Neural progenitor cell (in vitro differentiated cells): ENCODE measurements at regions not wholly inside any gene's neighbourhood (a gene's known extent, or its start where the extent isn't known, plus 50 kb on each side); places are given as distances from the start of the nearest gene placed in this dataset.

Experiments used
- DNase-seq: peaks from one replicate; pipeline ENCODE4 v3.0.0-alpha.2; 2016; ENCODE audit warnings: low spot score
- H2AFZ ChIP-seq: fragments of 200-600 bp; sonication (generic); replicated peaks from 2 replicates; pipeline ENCODE4 v1.6.1; 2016; ENCODE audit warnings: antibody characterized with exemption
- H3F3A ChIP-seq: fragments of 200-600 bp; sonication (generic); 2 replicates; pipeline ENCODE4 v1.6.1; 2016; ENCODE audit warnings: antibody characterized with exemption, low read depth
- H3K27ac ChIP-seq: fragments of 200-600 bp; sonication (generic); 2 replicates; pipeline ENCODE4 v1.5.1; 2016; ENCODE audit warnings: mild to moderate bottlenecking
- H3K27me3 ChIP-seq: fragments of 200-600 bp; sonication (generic); 2 replicates; pipeline ENCODE4 v1.6.1; 2016; ENCODE audit warnings: mild to moderate bottlenecking, moderate library complexity
- H3K36me3 ChIP-seq: fragments of 200-600 bp; sonication (generic); 2 replicates; pipeline ENCODE4 v1.5.1; 2016
- H3K4me1 ChIP-seq: fragments of 200-600 bp; sonication (generic); 2 replicates; pipeline ENCODE4 v1.6.1; 2016; ENCODE audit warnings: mixed run types
- H3K4me2 ChIP-seq: fragments of 200-600 bp; sonication (generic); 2 replicates; pipeline ENCODE4 v1.6.1; 2016
- H3K4me3 ChIP-seq: fragments of 200-600 bp; sonication (generic); 2 replicates; pipeline ENCODE4 v1.5.1; 2016
- H3K79me2 ChIP-seq: fragments of 200-600 bp; sonication (generic); 2 replicates; pipeline ENCODE4 v1.6.1; 2016; ENCODE audit warnings: low read depth
- H3K9ac ChIP-seq: fragments of 200-600 bp; sonication (generic); 2 replicates; pipeline ENCODE4 v1.6.1; 2016
- H3K9me3 ChIP-seq: fragments of 200-600 bp; sonication (generic); 2 replicates; pipeline ENCODE4 v1.5.1; 2016; ENCODE audit warnings: low read depth
- H4K20me1 ChIP-seq: fragments of 200-600 bp; sonication (generic); 2 replicates; pipeline ENCODE4 v1.6.1; 2016; ENCODE audit warnings: low read depth
- H3K27ac Mint-ChIP-seq: 3 replicates; pipeline ENCODE4 v1.8.0; 2021; ENCODE audit warnings: mixed read lengths
- H3K27me3 Mint-ChIP-seq: 2 replicates; pipeline ENCODE4 v1.8.0; 2022; ENCODE audit warnings: low read depth, mild to moderate bottlenecking, inconsistent platforms, moderate library complexity, mixed read lengths; ENCODE audit not compliant: insufficient read depth
- H3K36me3 Mint-ChIP-seq: 3 replicates; pipeline ENCODE4 v1.8.0; 2021; ENCODE audit warnings: mixed read lengths
- H3K4me1 Mint-ChIP-seq: 3 replicates; pipeline ENCODE4 v1.8.0; 2021; ENCODE audit warnings: mixed read lengths
- H3K4me3 Mint-ChIP-seq: 3 replicates; pipeline ENCODE4 v1.8.0; 2021; ENCODE audit warnings: mild to moderate bottlenecking, moderate library complexity, mixed read lengths
- H3K9me3 Mint-ChIP-seq: 3 replicates; pipeline ENCODE4 v1.8.0; 2020; ENCODE audit warnings: mixed read lengths
- EZH2 ChIP-seq: fragments of 200-600 bp; sonication (generic); IDR thresholded peaks from 2 replicates; pipeline ENCODE4 v1.6.1; 2017; ENCODE audit warnings: antibody characterized with exemption, mild to moderate bottlenecking, moderate library complexity
- EZH2phosphoT487 ChIP-seq: fragments of 200-600 bp; sonication (generic); IDR thresholded peaks from 2 replicates; pipeline ENCODE4 v1.6.1; 2017; ENCODE audit warnings: antibody characterized with exemption
- TF ChIP-seq, protein P1 (sequence below): fragments of 200-600 bp; sonication (generic); IDR thresholded peaks from 2 replicates; pipeline ENCODE4 v1.5.1; 2017; ENCODE audit warnings: antibody characterized with exemption, mild to moderate bottlenecking

DNA sequence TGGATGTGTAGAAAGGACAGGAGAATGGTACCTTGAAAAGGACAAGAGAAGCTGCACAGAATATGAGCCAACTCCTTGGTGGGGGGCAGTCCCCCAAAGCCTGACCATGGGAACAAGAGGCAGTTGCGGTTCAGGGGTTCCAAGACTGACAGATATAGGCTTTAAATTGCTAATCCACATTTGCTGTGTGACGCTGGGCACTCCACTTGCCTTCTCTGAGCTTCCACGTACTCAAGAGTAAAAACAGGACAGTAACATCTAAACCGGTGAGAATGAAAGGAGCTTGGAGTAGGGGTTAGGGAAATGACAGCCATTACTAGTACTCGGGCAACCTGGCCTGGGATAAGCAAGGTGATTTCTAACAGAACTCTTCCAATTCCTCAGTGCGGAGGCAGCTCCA, 57.9 kb upstream of the LRFN2 start:
- Mint-ChIP-seq H3K9me3 (no peaks in the 10 kb centered on the region), H3K4me3 (no peak overlapping the region), H3K36me3 (no peaks in the 10 kb centered on the region), H3K27me3 (peaks cover 7% of the 10 kb centered on the region), H3K4me1 (peaks cover 16% of the 10 kb centered on the region), H3K27ac (peak overlapping the region; percentile 78)
- no peak overlapping the region for H3K4me2 ChIP-seq
- no peaks in the 10 kb centered on the region for H3F3A ChIP-seq
- peaks cover 23% of the 10 kb centered on the region for H3K4me1 ChIP-seq
- no peak overlapping the region for H3K27ac ChIP-seq
- no peaks in the 10 kb centered on the region for H3K36me3 ChIP-seq
- H3K9me3 ChIP-seq = no peaks in the 10 kb centered on the region
- no peak overlapping the region for H3K9ac ChIP-seq
- DNase-seq = no peak
- TF ChIP-seq, protein P1, sequence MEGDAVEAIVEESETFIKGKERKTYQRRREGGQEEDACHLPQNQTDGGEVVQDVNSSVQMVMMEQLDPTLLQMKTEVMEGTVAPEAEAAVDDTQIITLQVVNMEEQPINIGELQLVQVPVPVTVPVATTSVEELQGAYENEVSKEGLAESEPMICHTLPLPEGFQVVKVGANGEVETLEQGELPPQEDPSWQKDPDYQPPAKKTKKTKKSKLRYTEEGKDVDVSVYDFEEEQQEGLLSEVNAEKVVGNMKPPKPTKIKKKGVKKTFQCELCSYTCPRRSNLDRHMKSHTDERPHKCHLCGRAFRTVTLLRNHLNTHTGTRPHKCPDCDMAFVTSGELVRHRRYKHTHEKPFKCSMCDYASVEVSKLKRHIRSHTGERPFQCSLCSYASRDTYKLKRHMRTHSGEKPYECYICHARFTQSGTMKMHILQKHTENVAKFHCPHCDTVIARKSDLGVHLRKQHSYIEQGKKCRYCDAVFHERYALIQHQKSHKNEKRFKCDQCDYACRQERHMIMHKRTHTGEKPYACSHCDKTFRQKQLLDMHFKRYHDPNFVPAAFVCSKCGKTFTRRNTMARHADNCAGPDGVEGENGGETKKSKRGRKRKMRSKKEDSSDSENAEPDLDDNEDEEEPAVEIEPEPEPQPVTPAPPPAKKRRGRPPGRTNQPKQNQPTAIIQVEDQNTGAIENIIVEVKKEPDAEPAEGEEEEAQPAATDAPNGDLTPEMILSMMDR = no peak
- TF ChIP-seq EZH2 = no peak
- TF ChIP-seq EZH2phosphoT487 = no peak
- no peaks in the 10 kb centered on the region for H4K20me1 ChIP-seq
- no peaks in the 10 kb centered on the region for H3K79me2 ChIP-seq
- H3K27me3 ChIP-seq = no peaks in the 10 kb centered on the region
- H2AFZ ChIP-seq = no peak overlapping the region
- no peak overlapping the region for H3K4me3 ChIP-seq

DNA sequence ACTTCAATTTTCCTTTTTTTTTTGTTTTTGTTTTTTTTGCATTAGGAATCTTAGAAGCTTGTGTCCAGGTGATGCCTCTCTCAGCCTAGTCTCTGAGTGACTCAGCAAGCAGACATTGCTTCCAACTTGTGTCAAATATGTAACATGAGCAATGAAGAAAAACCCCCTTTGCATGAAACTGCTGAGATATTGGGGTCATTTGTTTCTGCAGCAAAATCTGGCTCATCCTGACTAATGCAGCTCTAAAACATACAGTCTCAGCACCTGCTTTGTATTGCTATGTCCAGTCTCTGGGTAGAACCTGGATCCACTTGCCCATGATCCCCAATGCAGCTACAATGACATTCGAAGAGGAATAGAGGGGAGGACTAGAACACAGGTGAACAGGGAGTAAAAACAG, 55.7 kb upstream of the LRFN2 start:
- no peak overlapping the region for H3K9ac ChIP-seq
- H3K4me2 ChIP-seq = no peak overlapping the region
- H3K9me3 Mint-ChIP-seq = no peaks in the 10 kb centered on the region
- H2AFZ ChIP-seq = no peak overlapping the region
- H3F3A ChIP-seq = no peaks in the 10 kb centered on the region
- peaks cover 8% of the 10 kb centered on the region for H3K4me1 Mint-ChIP-seq
- peaks cover 4% of the 10 kb centered on the region for H3K27me3 Mint-ChIP-seq
- peaks cover 8% of the 10 kb centered on the region for H3K4me1 ChIP-seq
- TF ChIP-seq EZH2 = no peak
- no peak for TF ChIP-seq EZH2phosphoT487
- TF ChIP-seq, protein P1 = no peak
- H4K20me1 ChIP-seq = no peaks in the 10 kb centered on the region
- H3K27ac Mint-ChIP-seq = no peak overlapping the region
- H3K9me3 ChIP-seq = no peaks in the 10 kb centered on the region
- no peak overlapping the region for H3K4me3 ChIP-seq
- no peaks in the 10 kb centered on the region for H3K36me3 ChIP-seq
- no peak overlapping the region for H3K4me3 Mint-ChIP-seq
- H3K79me2 ChIP-seq = no peaks in the 10 kb centered on the region
- no peaks in the 10 kb centered on the region for H3K27me3 ChIP-seq
- H3K36me3 Mint-ChIP-seq = no peaks in the 10 kb centered on the region
- H3K27ac ChIP-seq = no peak overlapping the region
- DNase-seq = no peak

DNA sequence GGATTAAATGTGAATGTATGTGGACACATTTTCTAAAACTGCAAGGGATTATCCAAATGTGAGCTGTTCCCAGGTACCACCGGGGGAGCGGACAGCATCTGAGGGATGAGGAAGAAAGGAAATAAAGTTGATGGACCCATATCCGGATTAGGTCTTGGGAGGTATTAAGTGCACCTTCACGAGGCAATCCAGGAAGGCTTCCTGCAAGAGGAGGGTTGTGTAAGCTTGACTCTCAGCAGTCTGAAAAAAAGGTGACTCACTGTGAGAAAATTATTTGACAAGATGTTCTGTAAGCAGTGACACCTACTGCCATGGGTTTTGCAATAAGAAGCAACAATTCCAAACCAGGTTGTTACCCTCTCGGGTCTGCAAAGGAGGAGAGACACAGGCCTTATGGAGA, 55.0 kb upstream of the LRFN2 start:
- H3K27me3 Mint-ChIP-seq = peaks cover 4% of the 10 kb centered on the region
- Histone ChIP-seq H3K9ac (no peak overlapping the region), H3K4me2 (no peak overlapping the region), H3K27ac (no peak overlapping the region), H3K4me1 (peaks cover 7% of the 10 kb centered on the region), H4K20me1 (no peaks in the 10 kb centered on the region), H2AFZ (no peak overlapping the region), H3F3A (no peaks in the 10 kb centered on the region), H3K27me3 (no peaks in the 10 kb centered on the region), H3K79me2 (no peaks in the 10 kb centered on the region), H3K9me3 (no peaks in the 10 kb centered on the region), H3K4me3 (no peak overlapping the region), H3K36me3 (no peaks in the 10 kb centered on the region)
- TF ChIP-seq EZH2phosphoT487 = no peak
- TF ChIP-seq, protein P1 = no peak
- TF ChIP-seq EZH2 = no peak
- no peaks in the 10 kb centered on the region for H3K36me3 Mint-ChIP-seq
- H3K9me3 Mint-ChIP-seq = no peaks in the 10 kb centered on the region
- no peak overlapping the region for H3K4me3 Mint-ChIP-seq
- H3K27ac Mint-ChIP-seq = no peak overlapping the region
- no peak for DNase-seq
- peaks cover 8% of the 10 kb centered on the region for H3K4me1 Mint-ChIP-seq
